ENCODE measurements at regions not wholly inside any gene's neighbourhood (a gene's known extent, or its start where the extent isn't known, plus 50 kb on each side); places are given as distances from the start of the nearest gene placed in this dataset.

GRCh38 chr7:68433462-68434070 lies 1164.7 kb upstream of the AUTS2 start:
- no peak for TF ChIP-seq CTCF (conservative IDR thresholded peaks at IDR 0.05; ENCODE audit: low read length)
- no peak for TF ChIP-seq EZH2phosphoT487 (IDR thresholded peaks at IDR 0.05; ENCODE audit: borderline replicate concordance)
